H1 (cell line): ENCODE measurements at regions not wholly inside any gene's neighbourhood (a gene's known extent, or its start where the extent isn't known, plus 50 kb on each side); places are given as distances from the start of the nearest gene placed in this dataset.

Source experiments
- CTCF ChIA-PET: fragments of 300-600 bp; sonication (Branson Sonifier 250); formaldehyde crosslinking; loops from one replicate; lab custom pipeline; 2021; ENCODE audit not compliant: partially characterized antibody; lab: Charles Lee
- POLR2A ChIA-PET: fragments of 300-600 bp; sonication (Branson Sonifier 250); formaldehyde crosslinking; loops from one replicate; lab custom pipeline; 2021; ENCODE audit warnings: inconsistent platforms; ENCODE audit not compliant: partially characterized antibody; lab: Charles Lee
- DNase-seq, 2 experiments: peaks; one replicate each; pipeline versions ENCODE4 v3.0.0 to v3.0.0-alpha.2; 2010 to 2022; ENCODE audit warnings: low spot score in 2 of 2, low read depth in 1 of 2, mixed read lengths in 1 of 2
- FAIRE-seq: peaks from 2 replicates; lab custom pipeline; 2011; peaks lifted over from hg19 to GRCh38; lab: Jason Lieb, UNC
- H2AFZ ChIP-seq: 2 replicates; pipeline ENCODE4 v1.8.1; 2012; ENCODE audit warnings: low read length, inconsistent platforms
- H2AK5ac ChIP-seq: 2 replicates; pipeline ENCODE4 v1.6.1; 2013; ENCODE audit warnings: low read depth, low read length
- H2BK120ac ChIP-seq: replicated peaks from 2 replicates; pipeline ENCODE3; 2013; ENCODE audit warnings: low read depth, low read length, inconsistent platforms
- H2BK12ac ChIP-seq: 2 replicates; pipeline ENCODE4 v1.6.1; 2013; ENCODE audit warnings: low read depth, low read length
- H2BK15ac ChIP-seq: 2 replicates; pipeline ENCODE4 v1.6.1; 2013; ENCODE audit warnings: low read length
- H2BK20ac ChIP-seq: 2 replicates; pipeline ENCODE4 v1.6.1; 2013; ENCODE audit warnings: low read length
- H2BK5ac ChIP-seq: 2 replicates; pipeline ENCODE4 v1.6.1; 2013; ENCODE audit warnings: low read depth, low read length
- H3K14ac ChIP-seq: 2 replicates; pipeline ENCODE4 v1.6.1; 2013; ENCODE audit warnings: inconsistent platforms; ENCODE audit not compliant: insufficient read length
- H3K18ac ChIP-seq: 2 replicates; pipeline ENCODE4 v1.6.1; 2013; ENCODE audit warnings: low read length; ENCODE audit errors: extremely low read depth
- H3K23ac ChIP-seq: 2 replicates; pipeline ENCODE4 v1.6.1; 2013; ENCODE audit warnings: inconsistent platforms; ENCODE audit not compliant: insufficient read length
- H3K23me2 ChIP-seq: 2 replicates; pipeline ENCODE4 v1.6.1; 2013; ENCODE audit warnings: low read depth, low read length
- H3K27ac ChIP-seq: 2 replicates; pipeline ENCODE4 v1.6.1; 2011; ENCODE audit warnings: low read depth, low read length, inconsistent platforms
- H3K27me3 ChIP-seq, 4 experiments: replicated peaks in 1 of 4; 1 replicate in 1 of 4; 2 replicates in 3 of 4; pipeline versions ENCODE4 v1.6.1 to v1.8.1; 2011 to 2013; ENCODE audit warnings: low read length in 3 of 4, mild to moderate bottlenecking in 3 of 4, inconsistent platforms in 2 of 4, mixed read lengths in 2 of 4, moderate library complexity in 1 of 4; ENCODE audit not compliant: control insufficient read depth in 3 of 4, insufficient read depth in 3 of 4; ENCODE audit errors: extremely low read depth in 1 of 4
- H3K36me3 ChIP-seq, 4 experiments: 2 replicates each; pipeline versions ENCODE4 v1.6.1 to v1.8.1; 2011 to 2013; ENCODE audit warnings: mild to moderate bottlenecking in 4 of 4, low read length in 3 of 4, moderate library complexity in 2 of 4, control low read depth in 1 of 4, inconsistent platforms in 1 of 4; ENCODE audit not compliant: insufficient read depth in 4 of 4, control insufficient read depth in 2 of 4
- H3K4ac ChIP-seq: replicated peaks from 2 replicates; pipeline ENCODE3; 2013; ENCODE audit warnings: low read length, low read depth, mixed read lengths, inconsistent platforms; ENCODE audit not compliant: insufficient read length
- H3K4me1 ChIP-seq, 4 experiments: replicated peaks in 1 of 4; 1 replicate in 1 of 4; 2 replicates in 3 of 4; pipeline versions ENCODE4 v1.6.1 to v1.8.1; 2011 to 2013; ENCODE audit warnings: low read length in 3 of 4, inconsistent platforms in 2 of 4, mixed read lengths in 1 of 4; ENCODE audit not compliant: insufficient read depth in 4 of 4, control insufficient read depth in 3 of 4
- H3K4me2 ChIP-seq, 2 experiments: 2 replicates each; pipeline versions ENCODE4 v1.6.1 to v1.8.1; 2011 to 2013; ENCODE audit warnings: low read depth in 2 of 2, low read length in 2 of 2, control low read depth in 1 of 2, inconsistent platforms in 1 of 2, mild to moderate bottlenecking in 1 of 2; ENCODE audit not compliant: insufficient read depth in 1 of 2
- H3K4me3 ChIP-seq, 4 experiments: fragments of 200-600, 300-600 bp in 1 of 4; sonication (generic), shearing (Covaris generic), sonication (Bioruptor Twin) in 1 of 4; 2 replicates each; pipeline versions ENCODE4 v1.5.1 to v1.8.1; 2011 to 2016; ENCODE audit warnings: low read length in 4 of 4, low read depth in 3 of 4, control low read depth in 2 of 4, inconsistent platforms in 2 of 4, mild to moderate bottlenecking in 2 of 4, mixed read lengths in 1 of 4, moderate library complexity in 1 of 4; ENCODE audit not compliant: insufficient read depth in 2 of 4; ENCODE audit errors: extremely low read depth in 1 of 4
- H3K56ac ChIP-seq: replicated peaks from 2 replicates; pipeline ENCODE3; 2013; ENCODE audit warnings: low read depth, mild to moderate bottlenecking, mixed read lengths, low read length, inconsistent platforms; ENCODE audit not compliant: insufficient read length
- H3K79me1 ChIP-seq: 2 replicates; pipeline ENCODE4 v1.6.1; 2013; ENCODE audit warnings: low read depth, low read length, control low read depth
- H3K79me2 ChIP-seq, 2 experiments: 2 replicates each; pipeline versions ENCODE4 v1.6.1 to v1.8.1; 2012 to 2013; ENCODE audit warnings: low read length in 2 of 2, mild to moderate bottlenecking in 2 of 2, inconsistent platforms in 1 of 2; ENCODE audit not compliant: insufficient read depth in 2 of 2, control insufficient read depth in 1 of 2
- H3K9ac ChIP-seq, 4 experiments: replicated peaks in 1 of 4; 1 replicate in 1 of 4; 2 replicates in 3 of 4; pipeline versions ENCODE4 v1.6.1 to v1.8.1; 2011 to 2013; ENCODE audit warnings: low read depth in 3 of 4, low read length in 3 of 4, control low read depth in 2 of 4, mild to moderate bottlenecking in 2 of 4, moderate library complexity in 2 of 4, inconsistent platforms in 1 of 4; ENCODE audit errors: extremely low read depth in 1 of 4
- H3K9me3 ChIP-seq, 2 experiments: 2 replicates each; pipeline versions ENCODE4 v1.6.1 to v1.8.1; 2012 to 2013; ENCODE audit warnings: mild to moderate bottlenecking in 2 of 2, moderate library complexity in 2 of 2, control low read depth in 1 of 2, inconsistent platforms in 1 of 2, low read depth in 1 of 2, low read length in 1 of 2, mixed read lengths in 1 of 2; ENCODE audit not compliant: insufficient read depth in 2 of 2
- H4K20me1 ChIP-seq, 2 experiments: replicated peaks in 1 of 2; 2 replicates each; pipeline versions ENCODE3 to v1.8.1; 2011 to 2013; ENCODE audit warnings: inconsistent platforms in 2 of 2, low read length in 2 of 2, mild to moderate bottlenecking in 1 of 2; ENCODE audit not compliant: insufficient read depth in 2 of 2, control insufficient read depth in 1 of 2
- H4K5ac ChIP-seq: 2 replicates; pipeline ENCODE4 v1.6.1; 2013; ENCODE audit warnings: low read length, low read depth, mixed read lengths, inconsistent platforms; ENCODE audit not compliant: insufficient read length
- H4K8ac ChIP-seq: 2 replicates; pipeline ENCODE4 v1.8.0; 2013; ENCODE audit warnings: mild to moderate bottlenecking, moderate library complexity, low read length, inconsistent platforms; ENCODE audit not compliant: insufficient read depth; ENCODE audit errors: extremely low read depth
- H4K91ac ChIP-seq: replicated peaks from 2 replicates; pipeline ENCODE3; 2013; ENCODE audit warnings: low read length, mixed read lengths, inconsistent platforms; ENCODE audit not compliant: insufficient read length
- CTBP2 ChIP-seq: IDR thresholded peaks from 2 replicates; pipeline ENCODE4 v1.7.0; 2011; ENCODE audit warnings: borderline replicate concordance, mild to moderate bottlenecking, moderate library complexity, mixed read lengths, low read length; ENCODE audit not compliant: insufficient read depth, insufficient read length
- RAD21 ChIP-seq, 2 experiments: IDR thresholded peaks in 1 of 2; conservative IDR thresholded peaks in 1 of 2; 2 replicates each; pipeline ENCODE4 v1.6.1; 2011; ENCODE audit warnings: low read depth in 2 of 2, low read length in 2 of 2, improper control_type of control experiment in 1 of 2, inconsistent platforms in 1 of 2, mild to moderate bottlenecking in 1 of 2, moderate library complexity in 1 of 2
- RXRA ChIP-seq: IDR thresholded peaks from 2 replicates; pipeline ENCODE4 v1.6.1; 2011; ENCODE audit warnings: low read depth, mild to moderate bottlenecking, low read length, moderate library complexity; ENCODE audit not compliant: insufficient read depth
- SIN3A ChIP-seq, 2 experiments: IDR thresholded peaks in 1 of 2; conservative IDR thresholded peaks in 1 of 2; 2 replicates each; pipeline ENCODE4 v1.6.1; 2011 to 2012; ENCODE audit warnings: low read length in 2 of 2, improper control_type of control experiment in 1 of 2, low read depth in 1 of 2, mild to moderate bottlenecking in 1 of 2
- YY1 ChIP-seq: IDR thresholded peaks from 2 replicates; pipeline ENCODE4 v1.6.1; 2011; ENCODE audit warnings: low read depth, mild to moderate bottlenecking, low read length
- WGBS, 2 experiments: shearing (Covaris generic) in 1 of 2; methylation state at CpG; one replicate each; pipeline versions ENCODE4 v1.1.6 to v1.1.7; 2013 to 2015; ENCODE audit warnings: low lambda C conversion rate in 2 of 2, mixed read lengths in 2 of 2, inconsistent platforms in 1 of 2, low coverage in 1 of 2, missing lambda C conversion rate in 1 of 2; ENCODE audit not compliant: insufficient replicate concordance in 2 of 2, insufficient coverage in 1 of 2, insufficient read length in 1 of 2; ENCODE audit errors: extremely low coverage in 1 of 2, missing lambda C conversion rate in 1 of 2; 5-methylcytosine and 5-hydroxymethylcytosine counted together

DNA sequence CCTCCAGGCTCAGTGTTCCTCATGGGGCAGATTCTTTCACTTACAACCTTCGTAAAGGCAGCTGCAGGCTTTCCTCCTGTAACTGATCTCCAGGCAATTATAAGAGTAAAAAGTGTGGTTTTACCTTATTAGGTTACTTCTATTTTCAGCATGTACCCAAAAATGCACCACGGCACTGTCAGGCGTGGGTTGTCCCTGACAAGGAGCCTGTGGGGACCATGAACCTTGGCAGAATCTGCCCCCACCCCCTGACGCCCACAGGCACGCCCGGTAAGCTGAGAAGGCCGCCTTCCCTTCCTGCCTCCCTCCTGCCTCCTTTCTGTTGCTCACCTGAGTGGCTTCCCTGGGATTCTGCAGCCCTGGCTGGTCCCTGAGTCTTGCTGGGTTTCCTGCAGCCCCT lies 1383.3 kb downstream of the TBC1D22A start:
- CTCF ChIA-PET: no interaction called here
- 82% methylated on average over 7 of the region's 7 CpGs; no CpG with 5 or more reads in 1 of the 2 experiments for WGBS, 2 experiments
- Histone ChIP-seq H3K23ac (no peak overlapping the region), H3K9ac (no peak overlapping the region), H3K27ac (no peak overlapping the region), H2BK5ac (no peak overlapping the region), H3K79me2 (no peaks in the 10 kb centered on the region), H3K4ac (no peak overlapping the region), H3K4me3 (no peak overlapping the region), H2BK120ac (no peak overlapping the region), H4K5ac (no peak overlapping the region), H3K4me2 (no peak overlapping the region), H3K9me3 (no peaks in the 10 kb centered on the region), H3K56ac (no peak overlapping the region), H4K91ac (no peak overlapping the region), H2BK12ac (peak overlapping the region; percentile 39; the same call in 1 of the 2 replicates), H4K20me1 (no peaks in the 10 kb centered on the region), H3K36me3 (no peaks in the 10 kb centered on the region), H2AFZ (no peak overlapping the region), H2BK15ac (no peak overlapping the region), H3K27me3 (peaks cover 0 to 12% (median 6%) of the 10 kb centered on the region in 4 experiments; a peak in 3 of 7 replicates), H2BK20ac (no peak overlapping the region), H3K23me2 (no peaks in the 10 kb centered on the region), H3K4me1 (peaks cover 5 to 17% (median 10%) of the 10 kb centered on the region in 4 experiments; a peak in 6 of 7 replicates), H4K8ac (no peak overlapping the region), H3K14ac (no peak overlapping the region), H3K79me1 (no peaks in the 10 kb centered on the region), H3K18ac (no peak overlapping the region; the same call in 1 of the 2 replicates), H2AK5ac (no peak overlapping the region)
- FAIRE-seq (no peak), DNase-seq (no peak)
- POLR2A ChIA-PET: no interaction called here
- TF ChIP-seq YY1: no peak
- no peak for TF ChIP-seq RXRA
- TF ChIP-seq RAD21 (IDR thresholded peaks at IDR 0.05 in 1 of 2, conservative IDR thresholded peaks at IDR 0.05 in 1 of 2; ENCODE audit: low read depth in 2 of 2, low read length in 2 of 2): no peak
- no peak for TF ChIP-seq SIN3A (conservative IDR thresholded peaks at IDR 0.05 in 1 of 2, IDR thresholded peaks at IDR 0.05 in 1 of 2; ENCODE audit: low read depth in 1 of 2, low read length in 2 of 2)
- TF ChIP-seq CTBP2: no peak
